ENCODE measurements at regions not wholly inside any gene's neighbourhood (a gene's known extent, or its start where the extent isn't known, plus 50 kb on each side); places are given as distances from the start of the nearest gene placed in this dataset.
"Not testable (repeated sequence)": the region's sequence is repeated elsewhere in the genome, so short reads cannot be mapped to it uniquely, and the experiment has no call there.

DNA sequence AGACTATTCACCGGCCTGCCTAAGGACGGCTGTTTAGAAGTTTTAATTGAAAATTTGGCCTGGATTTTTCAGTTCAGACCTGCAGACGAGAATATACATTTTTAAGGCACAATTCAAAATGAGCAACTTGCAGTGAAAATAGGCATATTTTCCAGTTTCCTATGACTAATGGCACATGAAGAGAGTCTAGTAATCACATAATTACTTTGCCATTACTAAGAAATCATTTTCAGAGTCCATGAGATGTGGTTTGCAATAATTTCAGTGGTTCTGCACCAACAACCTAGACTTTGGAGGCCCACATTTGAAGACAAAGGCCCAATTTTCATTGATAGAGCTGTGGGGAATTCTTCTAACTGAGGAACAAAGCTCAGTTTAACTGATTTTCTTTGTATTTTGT is 205.3 kb downstream of the SOX2 start:
- Mint-ChIP-seq H3K4me3 (no peak overlapping the region), H3K27me3 (no peaks in the 10 kb centered on the region), H3K27ac (no peak overlapping the region), H3K36me3 (ENCODE audit: low read depth) (no peaks in the 10 kb centered on the region), H3K4me1 (no peaks in the 10 kb centered on the region), H3K9me3 (no peaks in the 10 kb centered on the region)
- DNase-seq = no peak
- intact Hi-C loops (cut with micrococcal nuclease) = no loop called here

- Mint-ChIP-seq H3K36me3 (ENCODE audit: low read depth) (no peaks in the 10 kb centered on the region), H3K4me3 (no peak overlapping the region), H3K4me1 (no peaks in the 10 kb centered on the region), H3K27ac (no peak overlapping the region), H3K27me3 (no peaks in the 10 kb centered on the region), H3K9me3 (no peaks in the 10 kb centered on the region)
- intact Hi-C loops (cut with micrococcal nuclease) = no loop called here
- no peak for DNase-seq
Observed at GRCh38 chr3:181919375-181919774, 207.7 kb downstream of the SOX2 start.

DNA sequence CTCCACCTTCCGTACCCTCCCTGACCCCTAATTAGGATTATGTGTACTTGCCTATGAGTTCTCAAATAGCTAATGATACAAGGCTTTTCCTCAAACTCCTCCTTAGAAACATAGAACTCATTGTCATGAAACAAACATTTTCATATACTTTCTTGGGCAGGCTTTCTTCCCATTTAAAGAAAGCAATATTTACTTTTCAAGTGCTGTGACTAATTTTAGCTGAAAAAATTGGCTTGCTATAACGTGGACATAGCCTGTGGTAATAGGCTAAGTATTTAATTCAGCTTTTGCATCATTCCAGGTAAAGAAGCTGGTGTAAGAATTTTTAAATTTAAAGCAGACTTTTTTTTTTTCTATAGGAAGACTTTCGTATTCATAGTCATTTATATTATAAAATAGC is 208.7 kb downstream of the SOX2 start:
- H3K9me3 Mint-ChIP-seq = no peaks in the 10 kb centered on the region
- no peaks in the 10 kb centered on the region for H3K4me1 Mint-ChIP-seq
- intact Hi-C loops (cut with micrococcal nuclease) = no loop called here
- H3K27me3 Mint-ChIP-seq = no peaks in the 10 kb centered on the region
- no peaks in the 10 kb centered on the region for H3K36me3 Mint-ChIP-seq (ENCODE audit: low read depth)
- no peak overlapping the region for H3K27ac Mint-ChIP-seq
- DNase-seq = no peak
- H3K4me3 Mint-ChIP-seq = no peak overlapping the region

- DNase-seq = no peak
- Mint-ChIP-seq H3K4me1 (no peaks in the 10 kb centered on the region), H3K9me3 (no peaks in the 10 kb centered on the region), H3K27me3 (no peaks in the 10 kb centered on the region), H3K4me3 (no peak overlapping the region), H3K36me3 (ENCODE audit: low read depth) (no peaks in the 10 kb centered on the region), H3K27ac (no peak overlapping the region)
- intact Hi-C loops (cut with micrococcal nuclease) = no loop called here
Observed at GRCh38 chr3:181921220-181921619, 209.5 kb downstream of the SOX2 start.

- intact Hi-C loops (cut with micrococcal nuclease); DNase-seq; H3K27me3 Mint-ChIP-seq; H3K4me1 Mint-ChIP-seq; H3K36me3 Mint-ChIP-seq (ENCODE audit: low read depth); H3K9me3 Mint-ChIP-seq; H3K27ac Mint-ChIP-seq; H3K4me3 Mint-ChIP-seq: not testable (repeated sequence)
Observed at GRCh38 chr3:181925841-181926240, 214.1 kb downstream of the SOX2 start.

DNA sequence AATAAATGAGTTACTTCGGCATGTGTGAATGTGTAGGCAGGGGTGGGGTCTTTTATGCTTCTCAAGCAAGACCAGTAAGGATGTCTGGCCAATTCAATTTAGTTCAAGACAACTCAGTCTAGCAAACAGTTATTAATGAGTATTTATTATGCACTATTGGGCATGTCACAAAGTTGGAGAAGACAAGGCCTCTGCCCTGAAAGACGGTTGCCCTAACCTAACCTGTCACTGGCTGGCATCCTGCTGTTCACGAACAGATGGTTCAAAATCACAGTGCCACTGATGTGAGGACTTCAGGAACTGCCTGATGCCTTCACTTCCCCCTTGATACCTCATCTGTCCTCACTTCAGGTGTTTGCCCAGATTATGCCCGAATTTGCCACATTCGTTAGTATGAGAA is 217.8 kb downstream of the SOX2 start:
- Mint-ChIP-seq H3K4me1 (no peaks in the 10 kb centered on the region), H3K36me3 (ENCODE audit: low read depth) (no peaks in the 10 kb centered on the region), H3K9me3 (no peaks in the 10 kb centered on the region), H3K27me3 (no peaks in the 10 kb centered on the region), H3K27ac (no peak overlapping the region), H3K4me3 (no peak overlapping the region)
- intact Hi-C loops (cut with micrococcal nuclease) = no loop called here
- no peak for DNase-seq

DNA sequence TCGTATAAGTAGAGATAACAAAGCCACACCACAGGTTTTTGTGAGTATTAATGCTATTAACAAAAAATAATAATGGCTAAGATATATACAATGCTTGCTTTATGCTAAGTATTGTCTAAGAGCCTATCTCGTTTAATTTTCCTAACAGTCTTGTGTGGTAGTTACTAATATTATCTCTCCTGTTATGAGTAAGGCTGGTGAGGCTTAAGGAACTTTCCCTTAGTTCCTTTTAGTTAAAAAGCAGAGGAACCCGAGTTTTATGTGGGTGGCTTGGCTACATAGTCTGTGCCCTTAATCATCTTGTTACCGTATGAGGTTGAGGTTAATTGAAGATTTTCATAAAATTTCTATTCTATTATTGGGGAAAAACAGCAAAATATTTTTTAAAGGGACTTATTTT is 218.4 kb downstream of the SOX2 start:
- Mint-ChIP-seq H3K36me3 (ENCODE audit: low read depth) (no peaks in the 10 kb centered on the region), H3K9me3 (no peaks in the 10 kb centered on the region)
- intact Hi-C loops (cut with micrococcal nuclease) = no loop called here

GRCh38 chr3:181932039-181932438 is 220.3 kb downstream of the SOX2 start:
- DNase-seq = no peak
- no peak overlapping the region for H3K27ac Mint-ChIP-seq
- H3K4me3 Mint-ChIP-seq = no peak overlapping the region
- no peaks in the 10 kb centered on the region for H3K27me3 Mint-ChIP-seq
- H3K9me3 Mint-ChIP-seq = no peaks in the 10 kb centered on the region
- no peaks in the 10 kb centered on the region for H3K36me3 Mint-ChIP-seq (ENCODE audit: low read depth)
- intact Hi-C loops (cut with micrococcal nuclease) = no loop called here
- no peaks in the 10 kb centered on the region for H3K4me1 Mint-ChIP-seq

More for the DNA sequence above, 218.4 kb downstream of the SOX2 start:
- no peaks in the 10 kb centered on the region for H3K4me1 Mint-ChIP-seq
- no peak for DNase-seq
- H3K4me3 Mint-ChIP-seq = no peak overlapping the region
- no peak overlapping the region for H3K27ac Mint-ChIP-seq
- H3K27me3 Mint-ChIP-seq = no peaks in the 10 kb centered on the region

DNA sequence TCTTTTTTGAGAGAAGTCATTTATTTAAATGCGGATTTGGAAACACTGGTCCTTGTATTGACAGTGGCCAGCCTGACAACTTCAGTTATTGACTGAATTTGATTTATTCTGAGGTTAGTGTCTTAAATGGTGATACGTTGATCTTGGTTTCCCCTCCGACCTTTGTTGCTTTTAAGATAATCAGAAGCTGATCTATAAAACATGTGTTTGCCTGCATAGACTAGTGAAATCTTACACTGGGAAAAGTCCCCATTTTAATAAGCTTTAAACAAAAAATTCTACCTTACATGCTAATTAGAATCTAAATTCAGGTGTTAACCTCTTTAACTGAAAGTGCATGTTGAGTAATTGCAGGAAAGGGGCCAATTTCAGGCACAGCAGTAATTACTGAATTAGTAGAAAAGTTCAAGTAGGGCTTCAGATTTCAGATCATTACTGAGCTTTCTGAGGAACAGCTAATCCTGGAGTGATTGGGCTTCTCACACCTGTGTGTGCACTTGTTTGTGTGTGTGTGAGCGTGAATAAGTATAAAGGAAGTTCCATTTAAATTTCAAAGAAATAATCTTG is 221.4 kb downstream of the SOX2 start:
- no peaks in the 10 kb centered on the region for H3K36me3 Mint-ChIP-seq (ENCODE audit: low read depth)
- no peak overlapping the region for H3K27ac Mint-ChIP-seq
- intact Hi-C loops (cut with micrococcal nuclease) = no loop called here
- no peaks in the 10 kb centered on the region for H3K4me1 Mint-ChIP-seq
- no peak for DNase-seq
- H3K27me3 Mint-ChIP-seq = no peaks in the 10 kb centered on the region
- no peaks in the 10 kb centered on the region for H3K9me3 Mint-ChIP-seq
- H3K4me3 Mint-ChIP-seq = no peak overlapping the region

DNA sequence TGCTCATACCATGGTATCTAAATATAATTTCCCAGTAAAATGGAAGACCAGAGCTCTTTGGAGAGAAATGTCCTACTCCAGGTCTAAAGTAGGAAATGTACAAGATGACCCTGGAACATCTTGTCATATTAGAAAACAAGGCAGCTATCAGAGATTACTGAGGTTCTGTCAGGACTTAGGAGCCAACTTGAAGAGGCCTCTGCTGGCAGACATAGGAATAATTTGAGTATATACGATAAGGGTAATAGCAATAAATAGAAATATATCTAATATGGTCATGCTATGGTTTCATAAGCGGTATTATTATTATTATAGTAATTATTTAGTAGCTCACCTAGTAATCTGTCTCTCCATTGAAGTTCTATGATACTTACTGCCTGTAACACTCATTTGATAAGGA is 224.2 kb downstream of the SOX2 start:
- H3K4me1 Mint-ChIP-seq = no peaks in the 10 kb centered on the region
- H3K9me3 Mint-ChIP-seq = no peaks in the 10 kb centered on the region
- H3K27ac Mint-ChIP-seq = no peak overlapping the region
- DNase-seq = no peak
- H3K4me3 Mint-ChIP-seq = no peak overlapping the region
- H3K36me3 Mint-ChIP-seq (ENCODE audit: low read depth) = no peaks in the 10 kb centered on the region
- intact Hi-C loops (cut with micrococcal nuclease) = no loop called here
- H3K27me3 Mint-ChIP-seq = no peaks in the 10 kb centered on the region

DNA sequence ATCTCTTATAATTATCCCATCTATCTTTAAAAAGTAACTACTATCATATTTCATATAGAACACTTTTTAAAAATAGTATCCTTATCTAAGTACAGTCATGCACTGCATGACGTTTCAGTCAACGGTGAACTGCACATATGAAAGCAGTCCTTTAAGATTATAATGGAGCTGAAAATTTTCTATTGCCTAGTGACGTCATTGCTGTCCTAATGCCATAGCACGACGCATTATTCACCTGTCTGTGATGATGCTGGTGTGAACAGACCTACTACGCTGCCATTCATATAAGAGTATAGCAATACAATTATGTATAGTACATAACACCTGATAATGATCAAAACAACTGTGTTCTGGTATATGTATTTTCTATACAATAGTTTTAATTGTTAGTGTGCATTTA is 225.0 kb downstream of the SOX2 start:
- H3K27ac Mint-ChIP-seq = no peak overlapping the region
- H3K9me3 Mint-ChIP-seq = no peaks in the 10 kb centered on the region
- no peak for DNase-seq
- H3K4me3 Mint-ChIP-seq = no peak overlapping the region
- intact Hi-C loops (cut with micrococcal nuclease) = no loop called here
- no peaks in the 10 kb centered on the region for H3K4me1 Mint-ChIP-seq
- no peaks in the 10 kb centered on the region for H3K36me3 Mint-ChIP-seq (ENCODE audit: low read depth)
- no peaks in the 10 kb centered on the region for H3K27me3 Mint-ChIP-seq

- H3K4me1 Mint-ChIP-seq; H3K27ac Mint-ChIP-seq; H3K36me3 Mint-ChIP-seq (ENCODE audit: low read depth); H3K27me3 Mint-ChIP-seq; H3K4me3 Mint-ChIP-seq; H3K9me3 Mint-ChIP-seq; DNase-seq; intact Hi-C loops (cut with micrococcal nuclease): not testable (repeated sequence)
Observed at GRCh38 chr3:181938580-181938979, 226.9 kb downstream of the SOX2 start.

- Mint-ChIP-seq H3K36me3 (ENCODE audit: low read depth) (no peaks in the 10 kb centered on the region), H3K4me1 (no peaks in the 10 kb centered on the region), H3K9me3 (no peaks in the 10 kb centered on the region), H3K4me3 (no peak overlapping the region), H3K27ac (no peak overlapping the region), H3K27me3 (no peaks in the 10 kb centered on the region)
- no peak for DNase-seq
- intact Hi-C loops (cut with micrococcal nuclease) = no loop called here
Observed at GRCh38 chr3:181940703-181941102, 229.0 kb downstream of the SOX2 start.

DNA sequence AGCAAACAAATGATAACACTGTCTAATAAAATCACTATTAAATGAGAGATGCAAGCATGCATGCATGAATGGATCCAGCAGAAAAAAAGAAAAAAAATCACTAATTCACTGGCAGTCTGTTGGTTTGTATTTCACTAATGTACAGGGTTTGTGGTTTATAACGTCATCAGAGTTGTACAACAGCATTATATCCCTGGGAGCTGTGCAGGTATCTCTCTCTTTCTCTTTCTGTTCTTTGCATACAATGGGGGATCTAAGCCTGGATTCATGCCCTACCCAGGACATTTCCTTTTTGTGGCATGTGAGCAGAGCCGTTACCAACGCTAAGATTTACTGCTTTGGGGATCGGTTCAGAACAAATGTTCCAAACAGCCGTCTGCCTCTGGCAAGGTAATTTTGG is 229.5 kb downstream of the SOX2 start:
- Mint-ChIP-seq H3K4me3 (no peak overlapping the region), H3K9me3 (no peaks in the 10 kb centered on the region), H3K27ac (no peak overlapping the region), H3K4me1 (no peaks in the 10 kb centered on the region), H3K27me3 (no peaks in the 10 kb centered on the region), H3K36me3 (ENCODE audit: low read depth) (no peaks in the 10 kb centered on the region)
- intact Hi-C loops (cut with micrococcal nuclease) = no loop called here
- no peak for DNase-seq

GRCh38 chr3:181943285-181943684 is 231.6 kb downstream of the SOX2 start:
- no peaks in the 10 kb centered on the region for H3K9me3 Mint-ChIP-seq
- no peaks in the 10 kb centered on the region for H3K27me3 Mint-ChIP-seq
- no peak overlapping the region for H3K4me3 Mint-ChIP-seq
- H3K4me1 Mint-ChIP-seq = no peaks in the 10 kb centered on the region
- H3K36me3 Mint-ChIP-seq (ENCODE audit: low read depth) = no peaks in the 10 kb centered on the region
- no peak for DNase-seq
- H3K27ac Mint-ChIP-seq = no peak overlapping the region
- intact Hi-C loops (cut with micrococcal nuclease) = no loop called here
